Neuronal stem cell (in vitro differentiated cells): ENCODE measurements at regions not wholly inside any gene's neighbourhood (a gene's known extent, or its start where the extent isn't known, plus 50 kb on each side); places are given as distances from the start of the nearest gene placed in this dataset.
"Not testable (repeated sequence)": the region's sequence is repeated elsewhere in the genome, so short reads cannot be mapped to it uniquely, and the experiment has no call there.

Source experiments
- DNase-seq: peaks from one replicate; pipeline ENCODE4 v3.0.0-alpha.2; 2013; ENCODE audit warnings: low spot score
- H2AFZ ChIP-seq: one replicate; pipeline ENCODE4 v1.6.1; 2013; ENCODE audit warnings: mild to moderate bottlenecking, low read length, inconsistent platforms
- H2AK5ac ChIP-seq: 2 replicates; pipeline ENCODE4 v1.6.1; 2013; ENCODE audit warnings: low read depth, mild to moderate bottlenecking, inconsistent platforms, low read length, moderate library complexity, mixed read lengths
- H2BK120ac ChIP-seq: 2 replicates; pipeline ENCODE4 v1.6.1; 2013; ENCODE audit warnings: low read depth, mild to moderate bottlenecking, inconsistent platforms, low read length, moderate library complexity, mixed read lengths
- H2BK12ac ChIP-seq: one replicate; pipeline ENCODE4 v1.6.1; 2013; ENCODE audit warnings: low read length, inconsistent platforms
- H2BK15ac ChIP-seq: 2 replicates; pipeline ENCODE4 v1.6.1; 2013; ENCODE audit warnings: mild to moderate bottlenecking, low read length, inconsistent platforms, mixed read lengths
- H2BK5ac ChIP-seq: one replicate; pipeline ENCODE4 v1.6.1; 2013; ENCODE audit warnings: inconsistent platforms, mild to moderate bottlenecking, low read length, moderate library complexity
- H3K14ac ChIP-seq: one replicate; pipeline ENCODE4 v1.6.1; 2013; ENCODE audit warnings: low read length, inconsistent platforms
- H3K18ac ChIP-seq: 2 replicates; pipeline ENCODE4 v1.6.1; 2013; ENCODE audit warnings: low read length, inconsistent platforms
- H3K23ac ChIP-seq: 2 replicates; pipeline ENCODE4 v1.6.1; 2013; ENCODE audit warnings: low read depth, mild to moderate bottlenecking, mixed read lengths, low read length, inconsistent platforms; ENCODE audit not compliant: poor library complexity
- H3K27ac ChIP-seq: replicated peaks from 3 replicates; pipeline ENCODE4 v1.5.1; 2013; ENCODE audit warnings: low read length, inconsistent platforms
- H3K27me3 ChIP-seq, 3 experiments: 2 replicates each; pipeline ENCODE4 v1.6.1; 2013; ENCODE audit warnings: low read length in 3 of 3, mild to moderate bottlenecking in 2 of 3, inconsistent platforms in 1 of 3, low read depth in 1 of 3, mixed read lengths in 1 of 3, moderate library complexity in 1 of 3; ENCODE audit not compliant: control insufficient read depth in 3 of 3, insufficient read depth in 3 of 3
- H3K36me3 ChIP-seq, 2 donors: replicated peaks in 1 of 2; 2 replicates each; pipeline ENCODE4 v1.6.1; 2013; ENCODE audit warnings: low read length in 2 of 2; ENCODE audit not compliant: control insufficient read depth in 2 of 2, insufficient read depth in 2 of 2
- H3K4ac ChIP-seq: 2 replicates; pipeline ENCODE4 v1.6.1; 2013; ENCODE audit warnings: inconsistent platforms, mild to moderate bottlenecking, low read length, moderate library complexity
- H3K4me1 ChIP-seq, 2 donors: 1 replicate in 1 of 2; 2 replicates in 1 of 2; pipeline ENCODE4 v1.6.1; 2013; ENCODE audit warnings: low read length in 2 of 2, low read depth in 1 of 2; ENCODE audit not compliant: control insufficient read depth in 2 of 2, insufficient read depth in 1 of 2
- H3K4me2 ChIP-seq: one replicate; pipeline ENCODE4 v1.6.1; 2013; ENCODE audit warnings: mild to moderate bottlenecking, low read length, inconsistent platforms; ENCODE audit not compliant: insufficient read depth, poor library complexity, severe bottlenecking
- H3K4me3 ChIP-seq, 2 donors: 2 replicates each; pipeline ENCODE4 v1.5.1; 2013; ENCODE audit warnings: low read length in 2 of 2, mild to moderate bottlenecking in 2 of 2, inconsistent platforms in 1 of 2, moderate library complexity in 1 of 2
- H3K79me1 ChIP-seq: one replicate; pipeline ENCODE4 v1.6.1; 2013; ENCODE audit warnings: low read depth, mild to moderate bottlenecking, inconsistent platforms, low read length, moderate library complexity
- H3K9ac ChIP-seq: one replicate; pipeline ENCODE4 v1.6.1; 2013; ENCODE audit warnings: mild to moderate bottlenecking, low read depth, low read length, inconsistent platforms; ENCODE audit not compliant: poor library complexity
- H3K9me3 ChIP-seq, 2 donors: replicated peaks in 1 of 2; 2 replicates each; pipeline versions ENCODE3 to v1.6.1; 2013; ENCODE audit warnings: low read length in 2 of 2, mild to moderate bottlenecking in 2 of 2, inconsistent platforms in 1 of 2, low read depth in 1 of 2, mixed read lengths in 1 of 2, moderate library complexity in 1 of 2; ENCODE audit not compliant: control insufficient read depth in 2 of 2, insufficient read depth in 1 of 2
- H4K8ac ChIP-seq: one replicate; pipeline ENCODE4 v1.6.1; 2013; ENCODE audit warnings: low read depth, mild to moderate bottlenecking, inconsistent platforms, low read length, moderate library complexity
- H4K91ac ChIP-seq: one replicate; pipeline ENCODE4 v1.6.1; 2013; ENCODE audit warnings: low read length, low read depth, mild to moderate bottlenecking, inconsistent platforms; ENCODE audit not compliant: poor library complexity
- WGBS, 2 donors: extraction: QIAGEN DNeasy Blood & Tissue Kit; methylation state at CpG; one replicate each; pipeline ENCODE4 v1.1.7; 2013; ENCODE audit warnings: missing lambda C conversion rate in 2 of 2, mixed read lengths in 1 of 2; ENCODE audit not compliant: insufficient read length in 2 of 2, insufficient replicate concordance in 1 of 2; ENCODE audit errors: extremely low coverage in 2 of 2; 5-methylcytosine and 5-hydroxymethylcytosine counted together

GRCh38 chr9:42965155-42965554 lies 781.7 kb downstream of the SPATA31A6 start:
- not testable (repeated sequence) for H3K14ac ChIP-seq, H3K4me1 ChIP-seq, H3K27ac ChIP-seq, H2BK15ac ChIP-seq, H4K8ac ChIP-seq, H2BK12ac ChIP-seq, H2BK120ac ChIP-seq, H3K9ac ChIP-seq, H3K27me3 ChIP-seq, H2BK5ac ChIP-seq, H3K36me3 ChIP-seq, H4K91ac ChIP-seq, DNase-seq, H3K4me2 ChIP-seq, H2AK5ac ChIP-seq, H3K79me1 ChIP-seq, H3K18ac ChIP-seq, H2AFZ ChIP-seq, H3K9me3 ChIP-seq, H3K4ac ChIP-seq, H3K23ac ChIP-seq, H3K4me3 ChIP-seq
- WGBS, 2 donors, result no CpG with 5 or more reads among the region's 2 CpGs

- H2AFZ ChIP-seq, H3K9ac ChIP-seq, H2AK5ac ChIP-seq, H3K14ac ChIP-seq, H3K4me3 ChIP-seq, H4K8ac ChIP-seq, H3K18ac ChIP-seq, H3K23ac ChIP-seq, H2BK12ac ChIP-seq, H2BK5ac ChIP-seq, H3K4me1 ChIP-seq, H3K79me1 ChIP-seq, H3K27ac ChIP-seq, H3K36me3 ChIP-seq, H3K4me2 ChIP-seq, H2BK15ac ChIP-seq, H4K91ac ChIP-seq, H2BK120ac ChIP-seq, DNase-seq, H3K27me3 ChIP-seq, H3K9me3 ChIP-seq, H3K4ac ChIP-seq: not testable (repeated sequence)
- WGBS, 2 donors, result no CpG with 5 or more reads among the region's 10 CpGs
Measured at GRCh38 chr9:42971872-42972271, 788.4 kb downstream of the SPATA31A6 start.

- not testable (repeated sequence) for H3K18ac ChIP-seq, H3K27ac ChIP-seq, H2BK12ac ChIP-seq, H3K36me3 ChIP-seq, H3K27me3 ChIP-seq, H3K4ac ChIP-seq, H2AFZ ChIP-seq, H2BK15ac ChIP-seq, H2BK5ac ChIP-seq, H3K9ac ChIP-seq, H2BK120ac ChIP-seq, H3K14ac ChIP-seq, H3K23ac ChIP-seq, H3K4me3 ChIP-seq, H3K79me1 ChIP-seq, H3K4me2 ChIP-seq, H4K91ac ChIP-seq, H3K4me1 ChIP-seq, H2AK5ac ChIP-seq, H4K8ac ChIP-seq, H3K9me3 ChIP-seq
- DNase-seq, result peak; percentile 0
- WGBS, 2 donors, result no CpG with 5 or more reads among the region's 31 CpGs
Measured at GRCh38 chr9:42974725-42975124, 791.3 kb downstream of the SPATA31A6 start.

- not testable (repeated sequence) for H3K9ac ChIP-seq, H3K36me3 ChIP-seq, H2AK5ac ChIP-seq, H3K79me1 ChIP-seq, H3K18ac ChIP-seq, H3K4me1 ChIP-seq, H4K91ac ChIP-seq, H3K27me3 ChIP-seq, H3K4me2 ChIP-seq, H2BK5ac ChIP-seq, H2BK12ac ChIP-seq, H4K8ac ChIP-seq, H3K27ac ChIP-seq, H3K4me3 ChIP-seq, H3K9me3 ChIP-seq, H3K14ac ChIP-seq, H3K23ac ChIP-seq, H2BK120ac ChIP-seq, H3K4ac ChIP-seq, H2BK15ac ChIP-seq, DNase-seq, H2AFZ ChIP-seq
- WGBS, 2 donors, result no CpG with 5 or more reads among the region's 14 CpGs
Measured at GRCh38 chr9:42984761-42985160, 801.3 kb downstream of the SPATA31A6 start.
